ENCODE measurements at regions not wholly inside any gene's neighbourhood (a gene's known extent, or its start where the extent isn't known, plus 50 kb on each side); places are given as distances from the start of the nearest gene placed in this dataset.
A peak's percentile ranks its signal among the peaks of the same experiment; 100 is the strongest.
"Not testable (repeated sequence)": the region's sequence is repeated elsewhere in the genome, so short reads cannot be mapped to it uniquely, and the experiment has no call there.

DNA sequence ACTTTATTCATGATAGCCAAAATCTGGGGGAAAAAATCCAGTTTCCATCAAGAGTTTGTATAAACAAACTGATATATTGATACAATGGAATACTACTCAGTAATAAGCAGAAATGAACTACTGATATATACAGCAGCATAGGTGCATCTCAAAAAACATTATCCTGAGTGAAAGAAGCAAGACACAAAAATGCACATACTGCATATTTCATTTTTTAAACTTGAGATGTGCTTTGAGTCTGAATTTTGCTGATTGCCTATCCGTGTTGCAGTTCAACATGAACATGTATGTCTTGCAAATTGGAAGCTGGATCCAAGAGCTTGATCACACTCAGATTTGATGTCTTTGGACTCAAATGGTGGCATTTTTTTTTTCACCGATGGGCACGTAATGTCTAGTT, 132.4 kb downstream of the TSEN15 start:
- no peak for DNase-seq (ENCODE audit: low read depth)

DNA sequence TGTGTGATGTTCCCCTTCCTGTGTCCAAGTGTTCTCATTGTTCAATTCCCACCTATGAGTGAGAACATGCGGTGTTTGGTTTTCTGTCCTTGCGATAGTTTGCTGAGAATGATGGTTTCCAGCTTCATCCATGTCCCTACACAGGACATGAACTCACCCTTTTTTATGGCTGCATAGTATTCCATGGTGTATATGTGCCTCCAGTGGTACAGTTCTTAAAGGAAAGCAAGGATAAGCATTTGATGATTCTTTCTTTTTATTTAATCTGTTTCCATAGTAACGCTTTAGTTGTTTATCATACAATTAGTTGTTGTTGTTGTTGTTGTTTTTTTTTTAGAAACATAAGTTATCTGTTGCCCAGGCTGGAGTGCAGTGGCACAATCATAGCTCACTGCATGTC, 133.1 kb downstream of the TSEN15 start:
- not testable (repeated sequence) for DNase-seq (ENCODE audit: low read depth)

DNA sequence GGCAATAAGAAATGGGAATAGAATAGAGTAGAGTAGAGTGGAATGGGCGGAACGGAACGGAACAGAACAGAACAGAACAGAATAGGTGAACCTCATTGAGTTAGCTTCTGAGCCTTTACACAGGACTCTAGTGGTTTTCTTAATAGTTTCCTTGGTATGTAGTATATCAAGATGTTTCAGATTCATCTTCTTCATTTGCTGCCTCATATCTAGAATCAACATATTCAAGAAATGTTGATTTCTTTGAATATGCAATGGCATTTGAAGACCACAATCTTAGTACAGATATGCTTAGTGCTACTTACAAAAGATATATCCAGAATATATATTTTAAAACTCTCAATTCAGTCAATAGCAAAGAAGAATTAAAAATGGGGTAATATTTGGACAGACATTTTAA, 133.8 kb downstream of the TSEN15 start:
- no peak for DNase-seq (ENCODE audit: low read depth)

DNA sequence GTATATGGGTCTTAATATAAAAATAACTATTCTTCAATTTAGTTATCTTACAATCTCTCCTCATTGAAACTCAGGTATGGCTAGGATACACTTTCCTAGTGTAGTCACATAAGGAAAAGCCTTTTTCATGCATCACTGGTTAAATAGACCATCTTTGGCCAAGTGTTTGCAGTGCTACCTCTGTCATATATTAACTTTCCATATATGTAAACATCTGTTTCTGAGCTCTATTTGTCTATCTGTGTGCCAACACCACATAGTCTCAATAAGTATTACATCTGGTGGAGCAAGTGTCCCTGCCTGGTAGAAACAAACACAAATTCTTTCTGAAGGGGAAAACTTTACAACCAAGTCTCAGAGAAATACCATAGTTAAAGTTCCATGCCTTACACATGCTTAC, 134.6 kb downstream of the TSEN15 start:
- DNase-seq (ENCODE audit: low read depth) = no peak

DNA sequence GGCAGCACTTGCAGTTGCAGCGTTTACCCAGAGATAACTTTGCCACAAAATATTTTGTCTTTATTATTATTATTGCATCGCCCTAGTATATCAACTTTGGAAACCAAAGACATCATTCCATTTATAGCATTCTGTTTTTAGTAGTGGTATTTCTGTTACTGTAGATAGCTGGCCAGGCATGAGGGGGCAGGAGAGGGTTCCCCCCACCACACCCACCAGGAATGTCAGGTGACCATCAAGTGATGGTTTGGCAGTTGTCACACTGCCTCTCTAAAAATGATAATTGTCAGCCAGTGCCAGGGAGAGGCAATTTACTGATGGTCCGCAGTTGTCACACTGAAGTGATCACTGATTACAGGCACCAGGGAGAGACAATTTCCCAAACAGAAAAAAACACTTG, 135.6 kb downstream of the TSEN15 start:
- no peak for DNase-seq (ENCODE audit: low read depth)

DNA sequence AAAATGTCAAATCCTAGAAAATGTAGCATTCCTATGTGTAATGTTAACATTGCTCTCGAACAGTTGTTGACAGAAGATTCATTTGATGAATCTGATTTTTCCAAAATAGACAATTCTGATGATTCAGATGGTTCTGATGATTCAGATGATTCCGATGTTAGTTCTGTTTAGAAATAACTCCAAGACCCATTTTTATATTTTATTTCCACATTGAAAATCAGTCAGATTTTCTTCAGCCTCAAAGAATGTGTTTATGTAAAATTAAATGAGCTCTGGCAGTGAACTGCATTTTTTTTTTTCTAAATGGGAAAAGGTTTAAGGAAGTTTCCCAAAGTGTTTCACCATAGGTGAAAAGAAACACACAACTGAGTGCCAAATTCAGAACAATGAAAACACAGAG, 136.5 kb downstream of the TSEN15 start:
- no peak for DNase-seq (ENCODE audit: low read depth)

DNA sequence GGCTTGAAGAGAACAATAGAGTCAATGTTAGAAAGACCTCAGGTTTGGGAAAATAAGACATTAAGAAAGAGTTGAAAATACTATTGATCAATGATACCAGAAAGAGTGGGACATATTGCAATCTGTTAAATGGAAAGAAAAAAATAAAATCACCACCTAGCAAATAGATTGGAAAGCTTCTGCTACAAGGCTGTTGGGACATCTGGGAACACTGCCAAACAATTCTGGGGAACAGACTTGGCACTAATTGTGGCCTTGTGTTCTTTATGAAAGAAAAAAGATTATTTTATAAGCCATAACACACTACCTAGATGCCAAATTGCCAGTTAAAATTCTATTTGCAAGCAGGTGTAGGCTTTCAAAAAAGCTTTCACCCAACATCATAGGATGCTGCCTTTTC, 137.8 kb downstream of the TSEN15 start:
- DNase-seq (ENCODE audit: low read depth) = no peak

DNA sequence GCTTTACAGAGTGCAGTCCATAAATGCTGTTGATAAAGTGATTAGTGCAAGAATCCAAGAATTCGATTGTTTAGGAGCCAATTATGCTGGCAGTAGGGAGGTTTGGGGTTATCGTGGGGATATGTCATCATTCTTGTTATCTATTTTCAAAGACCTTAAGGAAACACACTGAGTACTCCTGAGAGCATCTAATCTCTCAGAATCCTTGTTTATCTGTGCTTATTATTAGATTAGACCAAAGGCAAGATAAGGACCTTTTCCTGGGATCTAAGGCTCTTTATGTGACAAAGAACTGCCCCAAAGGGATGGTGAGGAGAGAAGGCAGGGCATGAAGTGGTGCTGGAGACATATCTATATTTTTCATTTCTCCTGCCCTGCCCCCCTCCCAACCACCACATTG, 139.1 kb downstream of the TSEN15 start:
- no peak for DNase-seq (ENCODE audit: low read depth)

DNA sequence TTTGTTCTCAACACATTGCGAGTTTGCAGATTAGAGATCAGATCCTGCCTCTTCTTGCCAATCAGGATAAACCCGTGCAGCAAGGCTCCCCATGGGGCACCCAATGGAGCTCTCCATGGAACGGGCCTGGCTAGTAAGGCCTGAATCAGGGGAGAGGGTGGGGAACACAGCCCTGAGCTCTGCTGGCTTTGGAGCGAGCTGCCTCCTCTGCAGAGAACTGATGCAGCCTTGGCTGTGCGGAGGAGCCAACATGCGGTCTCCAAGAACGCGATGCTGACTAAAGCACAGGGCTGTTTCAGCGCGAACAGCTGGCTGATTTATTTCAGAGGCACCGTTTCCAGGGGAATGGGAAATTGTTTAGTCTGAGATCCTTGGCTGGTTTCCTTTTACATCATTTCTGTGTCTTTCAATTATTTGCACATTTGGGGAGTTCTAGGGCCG, 139.7 kb downstream of the TSEN15 start:
- peak; percentile 92 for DNase-seq (ENCODE audit: low read depth)

DNA sequence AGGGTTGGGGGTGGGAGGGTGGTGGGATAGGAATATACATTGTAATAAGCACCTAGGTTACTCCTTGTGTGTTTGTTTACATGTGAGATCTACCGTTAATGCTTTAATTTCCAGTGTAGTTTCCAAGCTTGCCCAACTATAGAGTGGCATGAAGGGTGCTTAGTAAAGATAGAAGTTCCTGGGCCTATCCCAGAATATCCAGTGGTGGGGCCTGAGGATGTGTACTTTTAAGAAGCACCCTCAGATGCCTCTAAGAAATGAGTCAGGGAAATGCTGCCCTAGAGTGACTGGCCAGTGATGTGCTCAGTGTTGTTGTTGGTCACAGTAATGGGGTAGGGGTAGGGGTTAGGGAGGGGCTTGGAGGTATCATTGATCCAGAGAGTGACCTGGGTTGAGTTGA, 141.3 kb downstream of the TSEN15 start:
- DNase-seq (ENCODE audit: low read depth) = no peak

DNA sequence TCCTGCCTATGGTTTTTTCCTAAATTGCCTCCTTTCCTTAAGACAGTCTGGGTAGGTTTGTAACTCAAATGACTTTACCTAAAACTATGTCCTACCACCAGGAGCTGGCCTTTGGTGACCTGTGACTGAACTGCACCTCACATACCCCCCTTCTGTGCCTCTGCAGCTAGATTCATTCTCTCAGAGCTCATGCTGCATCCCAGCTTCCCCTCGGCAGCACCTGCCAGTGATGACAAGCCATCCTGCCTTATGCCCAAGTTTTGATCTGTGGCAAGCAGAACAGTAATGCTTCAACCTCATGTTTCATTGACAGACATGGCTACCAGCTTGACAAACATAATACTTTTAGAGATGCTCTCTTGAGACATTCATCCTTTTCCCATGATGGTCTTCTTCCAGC, 141.9 kb downstream of the TSEN15 start:
- DNase-seq (ENCODE audit: low read depth) = no peak

DNA sequence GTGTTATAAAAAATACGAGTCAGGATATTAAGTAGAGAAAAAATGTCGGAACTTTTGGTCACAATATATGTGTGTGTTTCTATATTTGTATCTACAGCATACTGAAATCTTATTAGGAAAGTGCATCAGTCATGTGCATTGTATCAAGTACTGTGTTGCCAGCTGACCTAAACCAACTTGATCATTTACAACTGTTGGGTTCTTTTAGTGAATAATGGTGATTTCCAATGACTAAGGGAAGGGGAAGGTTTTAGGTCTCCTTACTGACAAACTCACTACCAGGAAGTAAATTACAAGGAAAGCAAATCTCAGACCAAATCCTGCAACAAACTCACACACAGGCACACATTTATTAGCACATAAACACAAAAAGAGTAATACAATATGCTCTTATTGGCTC, 142.7 kb downstream of the TSEN15 start:
- no peak for DNase-seq (ENCODE audit: low read depth)

DNA sequence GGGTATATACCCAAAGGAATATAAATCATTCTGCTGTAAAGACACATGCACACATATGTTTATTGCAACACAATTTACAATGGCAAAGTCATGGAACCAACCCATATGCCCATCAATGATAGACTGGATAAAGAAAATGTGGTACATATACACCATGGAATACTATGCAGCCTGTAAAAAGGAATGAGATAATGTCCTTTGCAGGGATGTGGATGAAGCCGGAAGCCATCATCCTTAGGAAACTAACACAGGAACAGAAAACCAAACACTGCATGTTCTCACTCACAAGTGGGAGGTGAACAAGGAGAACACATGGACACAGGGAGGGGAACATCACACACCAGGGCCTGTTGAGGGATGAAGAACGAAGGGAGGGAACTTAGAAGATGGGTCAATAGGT, 144.2 kb downstream of the TSEN15 start:
- not testable (repeated sequence) for DNase-seq (ENCODE audit: low read depth)

DNA sequence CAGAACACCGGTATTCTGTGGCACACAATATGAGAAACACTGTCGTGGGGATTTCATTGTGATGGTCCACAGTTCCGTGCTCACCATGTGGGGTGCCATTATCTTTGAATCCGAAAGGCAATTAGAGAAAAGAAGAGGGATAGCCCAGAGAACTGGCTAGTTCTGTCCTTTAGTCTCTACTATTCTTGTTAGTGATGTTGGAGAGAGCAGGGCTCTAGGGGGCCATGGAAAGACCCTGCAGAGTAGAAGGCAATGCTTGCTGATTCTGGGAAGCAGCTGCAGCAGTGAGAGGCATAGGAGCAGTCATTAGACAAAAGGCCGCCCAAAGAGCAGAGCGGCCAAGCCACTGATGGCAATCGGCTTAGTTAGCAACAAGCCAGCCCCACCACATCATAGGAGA, 146.3 kb downstream of the TSEN15 start:
- no peak for DNase-seq (ENCODE audit: low read depth)

DNA sequence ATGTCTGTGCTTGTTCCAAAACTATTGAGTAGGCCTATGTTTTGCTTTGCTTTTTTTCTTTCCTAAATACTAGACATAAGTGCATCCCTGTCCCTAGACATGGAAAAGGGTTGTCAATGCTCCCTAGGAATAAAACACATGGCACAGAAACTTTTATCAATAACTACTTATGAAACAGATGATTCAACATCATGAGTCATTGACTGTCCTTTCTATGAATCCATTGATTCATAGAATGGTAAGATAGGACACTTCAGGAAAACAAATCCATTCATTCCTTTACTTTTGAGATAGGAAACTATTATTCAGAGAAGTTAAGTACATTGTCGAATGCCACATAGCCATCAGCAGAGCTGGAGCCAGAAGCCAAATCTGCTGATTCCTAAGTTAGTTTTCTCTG, 147.5 kb downstream of the TSEN15 start:
- no peak for DNase-seq (ENCODE audit: low read depth)

DNA sequence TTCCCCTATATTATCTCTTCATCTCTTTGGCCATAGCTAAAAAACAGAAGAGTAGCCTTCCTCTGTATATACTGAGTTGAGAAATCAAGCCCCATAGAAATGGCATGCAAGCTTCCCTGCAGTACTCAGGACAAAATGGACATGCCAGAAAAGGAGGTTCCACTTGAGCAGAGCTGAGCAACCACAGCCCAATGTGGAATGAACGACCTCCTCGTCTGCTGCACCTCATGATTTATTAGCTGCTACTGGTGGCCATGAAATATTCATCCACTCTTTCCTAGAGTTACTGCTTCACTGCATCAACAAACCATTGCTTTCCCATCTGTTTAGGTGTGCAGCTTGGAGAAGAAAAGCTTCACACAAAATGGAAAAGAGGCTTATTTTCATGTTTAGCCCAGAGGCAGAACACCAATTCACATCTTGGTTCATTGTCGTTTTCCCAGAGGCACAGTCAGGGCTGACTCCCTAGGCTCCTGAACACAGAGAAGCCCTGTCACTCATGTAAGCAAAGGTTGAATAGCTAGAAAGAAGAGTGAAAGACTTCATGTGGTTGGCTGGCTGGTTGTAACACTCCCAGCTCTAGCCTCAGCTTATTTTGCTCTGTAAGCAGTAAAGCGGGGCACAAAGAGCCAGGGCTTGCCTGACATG, 148.0 kb downstream of the TSEN15 start:
- DNase-seq (ENCODE audit: low read depth) = no peak

DNA sequence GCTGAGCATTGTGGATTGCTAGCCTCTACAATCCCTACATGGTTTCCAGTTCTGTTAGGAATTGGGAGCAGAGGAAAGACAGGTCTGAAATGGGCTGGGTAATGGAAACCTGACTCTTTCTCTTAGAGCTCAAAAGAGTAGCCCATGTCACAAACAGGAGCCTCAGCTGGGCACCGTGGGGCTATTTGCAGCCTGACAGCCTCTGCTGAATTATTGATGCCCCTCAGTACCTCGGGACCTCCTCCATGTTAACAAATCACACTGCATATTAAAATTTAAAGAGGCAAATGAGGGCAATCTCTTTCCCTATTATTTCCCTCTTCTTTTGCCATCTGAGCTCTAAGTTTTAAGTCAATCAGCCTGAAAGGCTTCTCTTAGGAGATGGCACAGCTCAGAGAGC, 157.1 kb downstream of the TSEN15 start:
- no peak for DNase-seq (ENCODE audit: low read depth)

DNA sequence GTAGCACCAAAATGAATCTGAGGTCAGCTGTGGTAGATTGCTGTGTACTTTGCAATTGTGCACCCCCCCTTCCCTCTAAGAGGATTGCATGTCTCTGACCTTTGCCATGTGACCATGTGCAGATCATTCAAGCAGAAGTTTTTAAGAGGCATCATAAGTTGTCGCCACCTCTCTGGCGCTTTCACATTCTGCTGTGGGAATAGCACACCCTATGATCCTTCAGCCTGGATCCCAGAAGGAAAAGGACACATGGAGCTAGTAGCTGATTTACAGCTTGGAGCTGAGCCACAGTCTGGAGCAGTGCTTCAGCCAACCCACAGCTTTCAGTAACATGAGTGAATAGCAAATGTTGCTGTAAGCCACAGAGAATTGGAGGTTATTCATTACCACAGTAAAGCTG, 158.5 kb downstream of the TSEN15 start:
- DNase-seq (ENCODE audit: low read depth) = no peak

DNA sequence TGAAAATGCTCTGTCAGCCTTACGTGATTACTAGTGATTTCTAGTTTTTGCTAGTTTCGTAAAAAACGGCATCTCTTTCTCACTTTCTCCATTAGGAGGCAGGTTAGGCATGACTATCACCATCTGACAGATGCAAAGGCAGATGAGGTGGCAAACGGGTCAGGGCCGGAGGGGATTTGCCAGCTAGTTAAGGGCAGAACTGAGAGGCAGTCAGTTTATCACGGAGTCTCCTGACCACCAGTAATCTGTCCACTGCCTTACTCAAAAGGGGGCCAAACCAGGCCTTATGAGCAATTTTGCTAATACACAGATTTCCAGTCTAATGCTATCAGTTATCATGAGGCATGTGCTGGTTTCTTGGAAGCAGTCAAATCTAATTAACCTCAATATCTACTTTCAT, 159.3 kb downstream of the TSEN15 start:
- no peak for DNase-seq (ENCODE audit: low read depth)

DNA sequence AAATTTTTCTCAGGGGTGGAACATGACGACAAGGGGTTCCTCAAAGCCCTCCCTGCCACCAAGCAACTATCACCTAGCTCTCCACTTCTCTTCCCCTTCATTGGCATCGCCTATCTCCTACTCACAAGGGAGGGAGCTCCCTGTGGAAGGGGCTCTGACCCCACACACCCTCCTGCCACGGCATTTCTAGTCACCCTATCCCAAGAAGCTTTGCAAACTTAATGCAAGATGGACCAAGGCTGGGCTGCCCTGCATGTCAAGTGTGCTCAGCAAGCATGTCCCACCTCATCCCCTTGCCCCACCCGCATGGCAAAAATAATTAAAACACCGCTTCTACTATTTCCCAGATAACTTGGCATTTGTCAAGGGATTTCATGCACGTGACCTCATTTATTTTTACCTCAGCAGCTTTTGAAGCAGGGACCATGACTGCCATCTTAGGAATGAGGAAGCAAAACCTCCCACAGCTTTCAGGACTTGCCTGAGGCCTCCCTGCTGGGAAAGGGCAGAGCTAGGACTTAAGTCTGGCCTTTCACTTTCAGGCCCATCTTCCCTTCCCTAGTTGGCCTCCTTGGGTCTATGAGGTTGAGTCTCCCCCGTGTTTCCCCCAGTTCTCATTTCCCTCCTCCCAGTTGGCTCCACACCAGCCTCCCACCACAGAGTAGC, 161.3 kb downstream of the TSEN15 start:
- no peak for DNase-seq (ENCODE audit: low read depth)

DNA sequence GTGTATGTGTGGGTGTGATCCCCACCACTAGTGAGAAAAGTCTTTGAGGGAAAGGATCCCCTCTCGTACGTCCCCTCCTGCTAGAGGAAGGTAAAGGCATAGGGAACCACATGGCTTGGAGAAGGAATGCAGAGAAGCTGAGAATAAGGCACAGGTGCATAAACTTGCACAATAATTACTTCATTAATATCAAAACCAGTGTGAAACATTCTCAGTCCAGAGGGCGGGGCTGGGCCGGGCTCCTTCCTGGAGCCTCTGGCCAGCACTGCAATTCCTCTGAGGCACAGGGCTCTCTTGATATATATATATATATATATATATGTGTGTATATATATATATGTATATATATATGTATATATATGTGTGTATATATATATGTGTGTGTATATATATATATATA, 162.6 kb downstream of the TSEN15 start:
- DNase-seq (ENCODE audit: low read depth) = no peak

DNA sequence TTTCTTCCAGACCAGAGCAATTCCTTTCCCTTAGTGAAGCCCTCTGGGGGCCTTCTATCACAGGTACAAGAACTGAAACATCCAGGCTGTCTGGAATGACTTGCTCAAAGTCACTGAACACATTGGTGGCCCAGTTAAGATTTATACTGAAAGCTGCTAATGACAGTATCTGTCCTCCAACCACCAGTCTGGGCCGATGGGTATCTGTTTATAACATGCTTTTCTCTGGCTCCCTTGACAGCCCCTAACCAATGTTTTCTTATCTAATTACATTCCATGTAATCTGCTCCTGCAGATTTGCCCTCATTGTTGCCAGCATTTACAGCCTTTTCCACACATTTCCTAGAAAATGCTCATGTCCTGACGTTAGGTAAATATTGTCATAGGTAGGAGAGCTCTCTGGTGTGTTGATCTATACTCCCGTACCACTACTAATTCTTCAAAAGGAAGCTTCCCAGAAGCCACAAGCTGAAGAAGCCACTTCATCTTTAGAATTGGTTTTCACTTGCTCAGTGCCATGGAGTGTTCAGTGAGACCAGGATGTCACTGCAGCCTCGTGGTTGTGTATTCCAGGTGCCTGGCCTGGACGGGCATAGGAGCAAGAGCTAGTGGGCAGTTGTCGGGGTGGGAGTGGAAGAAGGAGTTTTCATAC, 163.9 kb downstream of the TSEN15 start:
- DNase-seq (ENCODE audit: low read depth) = no peak

DNA sequence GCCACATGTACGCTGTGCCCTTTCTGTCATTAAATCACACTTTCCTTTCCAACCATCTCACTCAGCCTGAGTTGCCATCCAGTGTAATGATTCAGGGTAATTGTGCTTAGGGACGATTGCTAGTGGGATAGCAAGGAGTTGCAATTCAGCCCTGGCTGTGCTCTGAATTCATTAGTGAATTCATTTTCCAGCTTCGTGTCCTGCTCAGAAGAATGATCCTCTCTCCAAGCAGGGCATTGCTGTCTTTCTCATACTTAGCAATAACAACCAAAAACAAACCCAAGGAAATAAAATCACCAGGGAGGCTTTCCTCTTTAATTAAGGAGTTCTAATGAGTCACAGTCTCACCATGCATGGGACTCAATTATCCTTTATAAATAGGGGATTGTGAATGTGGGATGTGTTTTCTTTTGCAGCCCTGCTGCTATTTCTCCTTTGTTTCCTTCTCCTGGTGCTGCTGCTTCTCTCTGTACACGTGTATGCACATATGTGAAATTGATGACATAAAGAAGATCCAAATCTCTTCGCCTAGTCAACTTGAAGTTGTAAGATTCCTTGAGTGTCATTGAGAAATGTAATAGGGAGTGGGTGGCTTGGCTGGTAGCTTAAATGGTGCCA, 167.0 kb downstream of the TSEN15 start:
- DNase-seq (ENCODE audit: low read depth) = no peak
